GM20000 (cell line): ENCODE measurements at regions not wholly inside any gene's neighbourhood (a gene's known extent, or its start where the extent isn't known, plus 50 kb on each side); places are given as distances from the start of the nearest gene placed in this dataset.

ENCODE experiments used
- DNase-seq: peaks from one replicate; pipeline ENCODE4 v3.0.0; 2012; ENCODE audit warnings: low spot score
- CTCF ChIP-seq: IDR thresholded peaks from 2 replicates; pipeline ENCODE4 v1.5.1; 2012; ENCODE audit warnings: mild to moderate bottlenecking, control low read depth; ENCODE audit errors: extremely low read depth, missing control alignments

- TF ChIP-seq CTCF, result no peak
- no peak for DNase-seq
These were observed 102.9 kb upstream of the THY1 start for GRCh38 chr11:119525867-119526196.

- DNase-seq, result no peak
- TF ChIP-seq CTCF, result no peak
These were observed 102.4 kb upstream of the THY1 start for GRCh38 chr11:119525180-119525866.

- DNase-seq, result no peak
- no peak for TF ChIP-seq CTCF
These were observed 100.7 kb upstream of the THY1 start for GRCh38 chr11:119523539-119524157.

- TF ChIP-seq CTCF, result no peak
- no peak for DNase-seq
These were observed 99.6 kb upstream of the THY1 start for GRCh38 chr11:119522609-119523008.

GRCh38 chr11:119521551-119521950 is 98.6 kb upstream of the THY1 start:
- no peak for DNase-seq
- no peak for TF ChIP-seq CTCF

GRCh38 chr11:119520966-119521365 is 98.0 kb upstream of the THY1 start:
- no peak for DNase-seq
- TF ChIP-seq CTCF, result no peak

- TF ChIP-seq CTCF, result no peak
- no peak for DNase-seq
These were observed 97.4 kb upstream of the THY1 start for GRCh38 chr11:119520400-119520799.
